Lung (tissue), 11 donors: ENCODE measurements at regions not wholly inside any gene's neighbourhood (a gene's known extent, or its start where the extent isn't known, plus 50 kb on each side); places are given as distances from the start of the nearest gene placed in this dataset.

Experiments
- ATAC-seq: fragments of 200-7000 bp; cut with Tn5 transposase; one replicate; pipeline ENCODE4 v1.9.1; 2020; ENCODE audit warnings: moderate number of reproducible peaks; ENCODE audit not compliant: insufficient read depth, low FRiP score
- DNase-seq, 3 donors: peaks; one replicate each; pipeline ENCODE4 v3.0.0-alpha.2; 2013 to 2017
- H3K27ac ChIP-seq, 2 donors: one replicate each; pipeline ENCODE4 v1.5.1; 2013; ENCODE audit warnings: mild to moderate bottlenecking in 2 of 2, moderate library complexity in 2 of 2, control low read depth in 1 of 2, inconsistent platforms in 1 of 2, low read depth in 1 of 2, low read length in 1 of 2
- H3K27me3 ChIP-seq, 3 donors: one replicate each; pipeline ENCODE4 v1.5.1; 2013; ENCODE audit warnings: low read length in 2 of 3; ENCODE audit not compliant: control insufficient read depth in 3 of 3, insufficient read depth in 3 of 3
- H3K36me3 ChIP-seq, 4 donors: one replicate each; pipeline ENCODE4 v1.5.1; 2013; ENCODE audit warnings: low read length in 4 of 4, mild to moderate bottlenecking in 1 of 4, moderate library complexity in 1 of 4; ENCODE audit not compliant: control insufficient read depth in 4 of 4, insufficient read depth in 4 of 4
- H3K4me1 ChIP-seq, 5 donors: one replicate each; pipeline ENCODE4 v1.5.1; 2013; ENCODE audit warnings: low read length in 5 of 5, mild to moderate bottlenecking in 2 of 5, moderate library complexity in 1 of 5; ENCODE audit not compliant: control insufficient read depth in 5 of 5, insufficient read depth in 5 of 5
- H3K4me3 ChIP-seq: one replicate; pipeline ENCODE4 v1.5.1; 2013; ENCODE audit warnings: mild to moderate bottlenecking, control low read depth, moderate library complexity
- H3K9ac ChIP-seq, 2 donors: one replicate each; pipeline ENCODE4 v1.5.1; 2013; ENCODE audit warnings: low read length in 2 of 2, control low read depth in 1 of 2; ENCODE audit not compliant: insufficient read depth in 1 of 2
- H3K9me3 ChIP-seq, 4 donors: one replicate each; pipeline ENCODE4 v1.5.1; 2013; ENCODE audit warnings: low read length in 3 of 4, mild to moderate bottlenecking in 1 of 4, moderate library complexity in 1 of 4; ENCODE audit not compliant: control insufficient read depth in 4 of 4, insufficient read depth in 3 of 4
- CTCF ChIP-seq: IDR thresholded peaks from 2 replicates; pipeline ENCODE4 v1.5.1; 2012; ENCODE audit warnings: mild to moderate bottlenecking; ENCODE audit errors: control extremely low read depth, extremely low read depth
- WGBS, 2 donors: extraction: QIAGEN DNeasy Blood & Tissue Kit; methylation state at CpG; one replicate each; pipeline ENCODE4 v1.1.7; 2013; 5-methylcytosine and 5-hydroxymethylcytosine counted together
- donor health status: control.
- donor health status: control.
- donor health status: Bipolar disorder and iron deficiency.
- donor health status: healthy.
- donor health status: DM: yes; HTN: yes; CAD: no.

- no peaks in the 10 kb centered on the region for H3K27me3 ChIP-seq
- no peak for TF ChIP-seq CTCF
Measured at GRCh38 chr6:97963193-97963592, 680.2 kb upstream of the MMS22L start.

GRCh38 chr6:97969065-97969464 lies 686.0 kb upstream of the MMS22L start:
- Histone ChIP-seq H3K9me3 (no peaks in the 10 kb centered on the region), H3K4me1 (no peaks in the 10 kb centered on the region), H3K4me3 (no peak overlapping the region), H3K9ac (no peak overlapping the region), H3K27me3 (no peaks in the 10 kb centered on the region), H3K27ac (no peak overlapping the region), H3K36me3 (no peaks in the 10 kb centered on the region)
- ATAC-seq (no peak), DNase-seq (no peak)
- no peak for TF ChIP-seq CTCF
- 82 to 87% methylated on average over 1 of the region's 1 CpG for WGBS, 2 donors

More at GRCh38 chr6:97963193-97963592, 680.2 kb upstream of the MMS22L start:
- Histone ChIP-seq H3K27ac (no peak overlapping the region), H3K4me3 (no peak overlapping the region), H3K36me3 (no peaks in the 10 kb centered on the region), H3K9ac (no peak overlapping the region), H3K4me1 (no peaks in the 10 kb centered on the region), H3K9me3 (no peaks in the 10 kb centered on the region)
- no peak for DNase-seq
- WGBS, 2 donors = 76 to 88% methylated on average over 3 of the region's 3 CpGs
- ATAC-seq = no peak

- WGBS, 2 donors = 43 to 68% methylated on average over 2 of the region's 2 CpGs
- no peaks in the 10 kb centered on the region for H3K36me3 ChIP-seq
Measured at GRCh38 chr6:97977084-97977483, 694.1 kb upstream of the MMS22L start.

More at GRCh38 chr6:97977084-97977483, 694.1 kb upstream of the MMS22L start:
- no peak overlapping the region for H3K9ac ChIP-seq
- no peak for TF ChIP-seq CTCF
- no peaks in the 10 kb centered on the region for H3K9me3 ChIP-seq
- no peak overlapping the region for H3K27ac ChIP-seq
- no peaks in the 10 kb centered on the region for H3K27me3 ChIP-seq
- DNase-seq = no peak
- H3K4me3 ChIP-seq = no peak overlapping the region
- ATAC-seq = no peak
- H3K4me1 ChIP-seq = no peaks in the 10 kb centered on the region
